ENCODE measurements at regions not wholly inside any gene's neighbourhood (a gene's known extent, or its start where the extent isn't known, plus 50 kb on each side); places are given as distances from the start of the nearest gene placed in this dataset.

DNA sequence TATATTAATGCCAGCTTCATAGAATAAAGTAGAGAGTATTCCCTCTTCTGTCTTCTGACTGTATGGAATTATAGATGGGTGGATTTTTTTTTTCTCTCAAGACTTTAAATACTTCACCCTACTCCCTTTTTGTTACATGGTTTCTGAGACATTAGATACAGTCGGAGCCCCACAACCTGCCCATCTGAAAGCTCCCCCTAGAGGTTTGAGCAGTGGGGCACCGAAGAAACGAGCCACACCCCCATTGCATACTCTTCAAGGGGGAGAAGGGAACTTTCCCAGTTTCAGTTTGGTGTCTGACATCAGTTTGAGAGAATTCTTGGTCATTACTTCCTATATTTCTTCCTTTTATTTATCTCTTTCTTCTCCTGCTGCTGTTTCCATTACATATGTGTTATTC is 437.6 kb upstream of the AGA start:
- no peak for TF ChIP-seq POLR2A (IDR thresholded peaks at IDR 0.05)
- TF ChIP-seq, protein P1, sequence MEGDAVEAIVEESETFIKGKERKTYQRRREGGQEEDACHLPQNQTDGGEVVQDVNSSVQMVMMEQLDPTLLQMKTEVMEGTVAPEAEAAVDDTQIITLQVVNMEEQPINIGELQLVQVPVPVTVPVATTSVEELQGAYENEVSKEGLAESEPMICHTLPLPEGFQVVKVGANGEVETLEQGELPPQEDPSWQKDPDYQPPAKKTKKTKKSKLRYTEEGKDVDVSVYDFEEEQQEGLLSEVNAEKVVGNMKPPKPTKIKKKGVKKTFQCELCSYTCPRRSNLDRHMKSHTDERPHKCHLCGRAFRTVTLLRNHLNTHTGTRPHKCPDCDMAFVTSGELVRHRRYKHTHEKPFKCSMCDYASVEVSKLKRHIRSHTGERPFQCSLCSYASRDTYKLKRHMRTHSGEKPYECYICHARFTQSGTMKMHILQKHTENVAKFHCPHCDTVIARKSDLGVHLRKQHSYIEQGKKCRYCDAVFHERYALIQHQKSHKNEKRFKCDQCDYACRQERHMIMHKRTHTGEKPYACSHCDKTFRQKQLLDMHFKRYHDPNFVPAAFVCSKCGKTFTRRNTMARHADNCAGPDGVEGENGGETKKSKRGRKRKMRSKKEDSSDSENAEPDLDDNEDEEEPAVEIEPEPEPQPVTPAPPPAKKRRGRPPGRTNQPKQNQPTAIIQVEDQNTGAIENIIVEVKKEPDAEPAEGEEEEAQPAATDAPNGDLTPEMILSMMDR (IDR thresholded peaks at IDR 0.05), result no peak

Data from heart left ventricle (tissue), 13 donors.